K562 (cell line): ENCODE measurements at regions not wholly inside any gene's neighbourhood (a gene's known extent, or its start where the extent isn't known, plus 50 kb on each side); places are given as distances from the start of the nearest gene placed in this dataset.

Experiments used
- SIN3B ChIP-seq: fragments of 450-650 bp; IDR thresholded peaks from 2 replicates; pipeline ENCODE4 v1.6.1; 2017; ENCODE audit warnings: low read depth, mild to moderate bottlenecking, moderate library complexity
- ZBTB7A ChIP-seq: IDR thresholded peaks from 2 replicates; pipeline ENCODE4 v1.6.1; 2011; ENCODE audit warnings: low read depth, mild to moderate bottlenecking, low read length, moderate library complexity, borderline replicate concordance; ENCODE audit not compliant: control insufficient read depth
- ZNF75A ChIP-seq: fragments of 450-650 bp; formaldehyde crosslinking; IDR thresholded peaks from 2 replicates; pipeline ENCODE4 v1.4.0; 2020; ENCODE audit warnings: mild to moderate bottlenecking
- TF ChIP-seq, protein P1 (sequence below): sonication (generic); formaldehyde crosslinking; IDR thresholded peaks from 2 replicates; pipeline ENCODE4 v1.8.0; 2022; ENCODE audit warnings: mild to moderate bottlenecking, missing genetic modification reagents
- TF ChIP-seq, protein P2 (sequence below), 2 experiments: fragments of 450-650 bp in 1 of 2; sonication (generic) in 1 of 2; formaldehyde crosslinking; conservative IDR thresholded peaks; 2 replicates each; pipeline versions ENCODE4 v1.4.0 to v1.8.1; 2020 to 2022; ENCODE audit warnings: mild to moderate bottlenecking in 1 of 2, missing genetic modification reagents in 1 of 2
- TF ChIP-seq, protein P3 (sequence below): sonication (generic); formaldehyde crosslinking; IDR thresholded peaks from 2 replicates; pipeline ENCODE4 v1.8.1; 2023; ENCODE audit warnings: mild to moderate bottlenecking, missing genetic modification reagents

- TF ChIP-seq, protein P1, sequence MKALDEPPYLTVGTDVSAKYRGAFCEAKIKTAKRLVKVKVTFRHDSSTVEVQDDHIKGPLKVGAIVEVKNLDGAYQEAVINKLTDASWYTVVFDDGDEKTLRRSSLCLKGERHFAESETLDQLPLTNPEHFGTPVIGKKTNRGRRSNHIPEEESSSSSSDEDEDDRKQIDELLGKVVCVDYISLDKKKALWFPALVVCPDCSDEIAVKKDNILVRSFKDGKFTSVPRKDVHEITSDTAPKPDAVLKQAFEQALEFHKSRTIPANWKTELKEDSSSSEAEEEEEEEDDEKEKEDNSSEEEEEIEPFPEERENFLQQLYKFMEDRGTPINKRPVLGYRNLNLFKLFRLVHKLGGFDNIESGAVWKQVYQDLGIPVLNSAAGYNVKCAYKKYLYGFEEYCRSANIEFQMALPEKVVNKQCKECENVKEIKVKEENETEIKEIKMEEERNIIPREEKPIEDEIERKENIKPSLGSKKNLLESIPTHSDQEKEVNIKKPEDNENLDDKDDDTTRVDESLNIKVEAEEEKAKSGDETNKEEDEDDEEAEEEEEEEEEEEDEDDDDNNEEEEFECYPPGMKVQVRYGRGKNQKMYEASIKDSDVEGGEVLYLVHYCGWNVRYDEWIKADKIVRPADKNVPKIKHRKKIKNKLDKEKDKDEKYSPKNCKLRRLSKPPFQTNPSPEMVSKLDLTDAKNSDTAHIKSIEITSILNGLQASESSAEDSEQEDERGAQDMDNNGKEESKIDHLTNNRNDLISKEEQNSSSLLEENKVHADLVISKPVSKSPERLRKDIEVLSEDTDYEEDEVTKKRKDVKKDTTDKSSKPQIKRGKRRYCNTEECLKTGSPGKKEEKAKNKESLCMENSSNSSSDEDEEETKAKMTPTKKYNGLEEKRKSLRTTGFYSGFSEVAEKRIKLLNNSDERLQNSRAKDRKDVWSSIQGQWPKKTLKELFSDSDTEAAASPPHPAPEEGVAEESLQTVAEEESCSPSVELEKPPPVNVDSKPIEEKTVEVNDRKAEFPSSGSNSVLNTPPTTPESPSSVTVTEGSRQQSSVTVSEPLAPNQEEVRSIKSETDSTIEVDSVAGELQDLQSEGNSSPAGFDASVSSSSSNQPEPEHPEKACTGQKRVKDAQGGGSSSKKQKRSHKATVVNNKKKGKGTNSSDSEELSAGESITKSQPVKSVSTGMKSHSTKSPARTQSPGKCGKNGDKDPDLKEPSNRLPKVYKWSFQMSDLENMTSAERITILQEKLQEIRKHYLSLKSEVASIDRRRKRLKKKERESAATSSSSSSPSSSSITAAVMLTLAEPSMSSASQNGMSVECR (CRISPR knock-in tag) = no peak
- TF ChIP-seq ZBTB7A = no peak
- no peak for TF ChIP-seq SIN3B
- TF ChIP-seq, protein P2, sequence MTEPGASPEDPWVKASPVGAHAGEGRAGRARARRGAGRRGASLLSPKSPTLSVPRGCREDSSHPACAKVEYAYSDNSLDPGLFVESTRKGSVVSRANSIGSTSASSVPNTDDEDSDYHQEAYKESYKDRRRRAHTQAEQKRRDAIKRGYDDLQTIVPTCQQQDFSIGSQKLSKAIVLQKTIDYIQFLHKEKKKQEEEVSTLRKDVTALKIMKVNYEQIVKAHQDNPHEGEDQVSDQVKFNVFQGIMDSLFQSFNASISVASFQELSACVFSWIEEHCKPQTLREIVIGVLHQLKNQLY (CRISPR knock-in tag; conservative IDR thresholded peaks at IDR 0.05) = no peak
- TF ChIP-seq, protein P3, sequence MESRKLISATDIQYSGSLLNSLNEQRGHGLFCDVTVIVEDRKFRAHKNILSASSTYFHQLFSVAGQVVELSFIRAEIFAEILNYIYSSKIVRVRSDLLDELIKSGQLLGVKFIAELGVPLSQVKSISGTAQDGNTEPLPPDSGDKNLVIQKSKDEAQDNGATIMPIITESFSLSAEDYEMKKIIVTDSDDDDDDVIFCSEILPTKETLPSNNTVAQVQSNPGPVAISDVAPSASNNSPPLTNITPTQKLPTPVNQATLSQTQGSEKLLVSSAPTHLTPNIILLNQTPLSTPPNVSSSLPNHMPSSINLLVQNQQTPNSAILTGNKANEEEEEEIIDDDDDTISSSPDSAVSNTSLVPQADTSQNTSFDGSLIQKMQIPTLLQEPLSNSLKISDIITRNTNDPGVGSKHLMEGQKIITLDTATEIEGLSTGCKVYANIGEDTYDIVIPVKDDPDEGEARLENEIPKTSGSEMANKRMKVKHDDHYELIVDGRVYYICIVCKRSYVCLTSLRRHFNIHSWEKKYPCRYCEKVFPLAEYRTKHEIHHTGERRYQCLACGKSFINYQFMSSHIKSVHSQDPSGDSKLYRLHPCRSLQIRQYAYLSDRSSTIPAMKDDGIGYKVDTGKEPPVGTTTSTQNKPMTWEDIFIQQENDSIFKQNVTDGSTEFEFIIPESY (CRISPR knock-in tag) = no peak
- no peak for TF ChIP-seq ZNF75A
These were observed 404.9 kb downstream of the TYW1 start (continued) for GRCh38 chr7:67401492-67401891.
